H1 (cell line): ENCODE measurements at regions not wholly inside any gene's neighbourhood (a gene's known extent, or its start where the extent isn't known, plus 50 kb on each side); places are given as distances from the start of the nearest gene placed in this dataset.

Experiments
- CTCF ChIA-PET: fragments of 300-600 bp; sonication (Branson Sonifier 250); formaldehyde crosslinking; loops from one replicate; lab custom pipeline; 2021; ENCODE audit not compliant: partially characterized antibody; lab: Charles Lee
- POLR2A ChIA-PET: fragments of 300-600 bp; sonication (Branson Sonifier 250); formaldehyde crosslinking; loops from one replicate; lab custom pipeline; 2021; ENCODE audit warnings: inconsistent platforms; ENCODE audit not compliant: partially characterized antibody; lab: Charles Lee
- DNase-seq, 2 experiments: peaks; one replicate each; pipeline versions ENCODE4 v3.0.0 to v3.0.0-alpha.2; 2010 to 2022; ENCODE audit warnings: low spot score in 2 of 2, low read depth in 1 of 2, mixed read lengths in 1 of 2
- FAIRE-seq: peaks from 2 replicates; lab custom pipeline; 2011; peaks lifted over from hg19 to GRCh38; lab: Jason Lieb, UNC
- H2AFZ ChIP-seq: 2 replicates; pipeline ENCODE4 v1.8.1; 2012; ENCODE audit warnings: low read length, inconsistent platforms
- H2AK5ac ChIP-seq: 2 replicates; pipeline ENCODE4 v1.6.1; 2013; ENCODE audit warnings: low read depth, low read length
- H2BK120ac ChIP-seq: replicated peaks from 2 replicates; pipeline ENCODE3; 2013; ENCODE audit warnings: low read depth, low read length, inconsistent platforms
- H2BK12ac ChIP-seq: 2 replicates; pipeline ENCODE4 v1.6.1; 2013; ENCODE audit warnings: low read depth, low read length
- H2BK15ac ChIP-seq: 2 replicates; pipeline ENCODE4 v1.6.1; 2013; ENCODE audit warnings: low read length
- H2BK20ac ChIP-seq: 2 replicates; pipeline ENCODE4 v1.6.1; 2013; ENCODE audit warnings: low read length
- H2BK5ac ChIP-seq: 2 replicates; pipeline ENCODE4 v1.6.1; 2013; ENCODE audit warnings: low read depth, low read length
- H3K14ac ChIP-seq: 2 replicates; pipeline ENCODE4 v1.6.1; 2013; ENCODE audit warnings: inconsistent platforms; ENCODE audit not compliant: insufficient read length
- H3K18ac ChIP-seq: 2 replicates; pipeline ENCODE4 v1.6.1; 2013; ENCODE audit warnings: low read length; ENCODE audit errors: extremely low read depth
- H3K23ac ChIP-seq: 2 replicates; pipeline ENCODE4 v1.6.1; 2013; ENCODE audit warnings: inconsistent platforms; ENCODE audit not compliant: insufficient read length
- H3K23me2 ChIP-seq: 2 replicates; pipeline ENCODE4 v1.6.1; 2013; ENCODE audit warnings: low read depth, low read length
- H3K27ac ChIP-seq: 2 replicates; pipeline ENCODE4 v1.6.1; 2011; ENCODE audit warnings: low read depth, low read length, inconsistent platforms
- H3K27me3 ChIP-seq, 4 experiments: replicated peaks in 1 of 4; 1 replicate in 1 of 4; 2 replicates in 3 of 4; pipeline versions ENCODE4 v1.6.1 to v1.8.1; 2011 to 2013; ENCODE audit warnings: low read length in 3 of 4, mild to moderate bottlenecking in 3 of 4, inconsistent platforms in 2 of 4, mixed read lengths in 2 of 4, moderate library complexity in 1 of 4; ENCODE audit not compliant: control insufficient read depth in 3 of 4, insufficient read depth in 3 of 4; ENCODE audit errors: extremely low read depth in 1 of 4
- H3K36me3 ChIP-seq, 4 experiments: 2 replicates each; pipeline versions ENCODE4 v1.6.1 to v1.8.1; 2011 to 2013; ENCODE audit warnings: mild to moderate bottlenecking in 4 of 4, low read length in 3 of 4, moderate library complexity in 2 of 4, control low read depth in 1 of 4, inconsistent platforms in 1 of 4; ENCODE audit not compliant: insufficient read depth in 4 of 4, control insufficient read depth in 2 of 4
- H3K4ac ChIP-seq: replicated peaks from 2 replicates; pipeline ENCODE3; 2013; ENCODE audit warnings: low read length, low read depth, mixed read lengths, inconsistent platforms; ENCODE audit not compliant: insufficient read length
- H3K4me1 ChIP-seq, 4 experiments: replicated peaks in 1 of 4; 1 replicate in 1 of 4; 2 replicates in 3 of 4; pipeline versions ENCODE4 v1.6.1 to v1.8.1; 2011 to 2013; ENCODE audit warnings: low read length in 3 of 4, inconsistent platforms in 2 of 4, mixed read lengths in 1 of 4; ENCODE audit not compliant: insufficient read depth in 4 of 4, control insufficient read depth in 3 of 4
- H3K4me2 ChIP-seq, 2 experiments: 2 replicates each; pipeline versions ENCODE4 v1.6.1 to v1.8.1; 2011 to 2013; ENCODE audit warnings: low read depth in 2 of 2, low read length in 2 of 2, control low read depth in 1 of 2, inconsistent platforms in 1 of 2, mild to moderate bottlenecking in 1 of 2; ENCODE audit not compliant: insufficient read depth in 1 of 2
- H3K4me3 ChIP-seq, 4 experiments: fragments of 200-600, 300-600 bp in 1 of 4; sonication (generic), shearing (Covaris generic), sonication (Bioruptor Twin) in 1 of 4; 2 replicates each; pipeline versions ENCODE4 v1.5.1 to v1.8.1; 2011 to 2016; ENCODE audit warnings: low read length in 4 of 4, low read depth in 3 of 4, control low read depth in 2 of 4, inconsistent platforms in 2 of 4, mild to moderate bottlenecking in 2 of 4, mixed read lengths in 1 of 4, moderate library complexity in 1 of 4; ENCODE audit not compliant: insufficient read depth in 2 of 4; ENCODE audit errors: extremely low read depth in 1 of 4
- H3K56ac ChIP-seq: replicated peaks from 2 replicates; pipeline ENCODE3; 2013; ENCODE audit warnings: low read depth, mild to moderate bottlenecking, mixed read lengths, low read length, inconsistent platforms; ENCODE audit not compliant: insufficient read length
- H3K79me1 ChIP-seq: 2 replicates; pipeline ENCODE4 v1.6.1; 2013; ENCODE audit warnings: low read depth, low read length, control low read depth
- H3K79me2 ChIP-seq, 2 experiments: 2 replicates each; pipeline versions ENCODE4 v1.6.1 to v1.8.1; 2012 to 2013; ENCODE audit warnings: low read length in 2 of 2, mild to moderate bottlenecking in 2 of 2, inconsistent platforms in 1 of 2; ENCODE audit not compliant: insufficient read depth in 2 of 2, control insufficient read depth in 1 of 2
- H3K9ac ChIP-seq, 4 experiments: replicated peaks in 1 of 4; 1 replicate in 1 of 4; 2 replicates in 3 of 4; pipeline versions ENCODE4 v1.6.1 to v1.8.1; 2011 to 2013; ENCODE audit warnings: low read depth in 3 of 4, low read length in 3 of 4, control low read depth in 2 of 4, mild to moderate bottlenecking in 2 of 4, moderate library complexity in 2 of 4, inconsistent platforms in 1 of 4; ENCODE audit errors: extremely low read depth in 1 of 4
- H3K9me3 ChIP-seq, 2 experiments: 2 replicates each; pipeline versions ENCODE4 v1.6.1 to v1.8.1; 2012 to 2013; ENCODE audit warnings: mild to moderate bottlenecking in 2 of 2, moderate library complexity in 2 of 2, control low read depth in 1 of 2, inconsistent platforms in 1 of 2, low read depth in 1 of 2, low read length in 1 of 2, mixed read lengths in 1 of 2; ENCODE audit not compliant: insufficient read depth in 2 of 2
- H4K20me1 ChIP-seq, 2 experiments: replicated peaks in 1 of 2; 2 replicates each; pipeline versions ENCODE3 to v1.8.1; 2011 to 2013; ENCODE audit warnings: inconsistent platforms in 2 of 2, low read length in 2 of 2, mild to moderate bottlenecking in 1 of 2; ENCODE audit not compliant: insufficient read depth in 2 of 2, control insufficient read depth in 1 of 2
- H4K5ac ChIP-seq: 2 replicates; pipeline ENCODE4 v1.6.1; 2013; ENCODE audit warnings: low read length, low read depth, mixed read lengths, inconsistent platforms; ENCODE audit not compliant: insufficient read length
- H4K8ac ChIP-seq: 2 replicates; pipeline ENCODE4 v1.8.0; 2013; ENCODE audit warnings: mild to moderate bottlenecking, moderate library complexity, low read length, inconsistent platforms; ENCODE audit not compliant: insufficient read depth; ENCODE audit errors: extremely low read depth
- H4K91ac ChIP-seq: replicated peaks from 2 replicates; pipeline ENCODE3; 2013; ENCODE audit warnings: low read length, mixed read lengths, inconsistent platforms; ENCODE audit not compliant: insufficient read length
- BACH1 ChIP-seq: IDR thresholded peaks from 2 replicates; pipeline ENCODE4 v1.6.1; 2012; ENCODE audit warnings: low read length, improper control_type of control experiment
- CREB1 ChIP-seq: IDR thresholded peaks from 2 replicates; pipeline ENCODE4 v1.6.1; 2012; ENCODE audit warnings: inconsistent platforms
- CTCF ChIP-seq, 3 experiments: IDR thresholded peaks; 1 replicate in 2 of 3; 2 replicates in 1 of 3; pipeline versions ENCODE4 v1.5.1 to v1.6.1; 2011; ENCODE audit warnings: low read length in 3 of 3, mild to moderate bottlenecking in 3 of 3, inconsistent platforms in 2 of 3, low read depth in 1 of 3, moderate library complexity in 1 of 3; ENCODE audit not compliant: insufficient read depth in 1 of 3; ENCODE audit errors: control extremely low read depth in 1 of 3
- GTF2F1 ChIP-seq: IDR thresholded peaks from 2 replicates; pipeline ENCODE4 v1.6.1; 2012; ENCODE audit warnings: low read depth, low read length, improper control_type of control experiment, borderline replicate concordance
- KDM1A ChIP-seq: fragments of 200-600, 300-600 bp; sonication (generic); IDR thresholded peaks from 2 replicates; pipeline ENCODE4 v1.7.1; 2016; ENCODE audit warnings: mild to moderate bottlenecking, low read length, borderline replicate concordance
- MAFK ChIP-seq: IDR thresholded peaks from 2 replicates; pipeline ENCODE4 v1.6.1; 2012; ENCODE audit warnings: low read depth, mild to moderate bottlenecking, improper control_type of control experiment, low read length
- MAX ChIP-seq: IDR thresholded peaks from 2 replicates; pipeline ENCODE4 v1.6.1; 2012; ENCODE audit warnings: inconsistent platforms
- NANOG ChIP-seq: IDR thresholded peaks from 2 replicates; pipeline ENCODE4 v1.6.1; 2011; ENCODE audit warnings: low read length, low read depth, mild to moderate bottlenecking, inconsistent platforms; ENCODE audit not compliant: insufficient read depth, poor library complexity, severe bottlenecking
- PHF8 ChIP-seq: fragments of 200-600 bp; sonication (generic); conservative IDR thresholded peaks from 2 replicates; pipeline ENCODE4 v1.7.1; 2012; ENCODE audit warnings: low read depth, mild to moderate bottlenecking, inconsistent platforms, low read length, moderate library complexity
- SAP30 ChIP-seq: fragments of 300-600 bp; sonication (generic); IDR thresholded peaks from 2 replicates; pipeline ENCODE4 v1.7.1; 2012; ENCODE audit warnings: low read length, moderate library complexity, mild to moderate bottlenecking, inconsistent platforms; ENCODE audit not compliant: insufficient read depth, insufficient replicate concordance
- TEAD4 ChIP-seq: IDR thresholded peaks from 2 replicates; pipeline ENCODE4 v1.6.1; 2012; ENCODE audit warnings: low read depth, low read length, inconsistent platforms, mixed read lengths
- WGBS, 2 experiments: shearing (Covaris generic) in 1 of 2; methylation state at CpG; one replicate each; pipeline versions ENCODE4 v1.1.6 to v1.1.7; 2013 to 2015; ENCODE audit warnings: low lambda C conversion rate in 2 of 2, mixed read lengths in 2 of 2, inconsistent platforms in 1 of 2, low coverage in 1 of 2, missing lambda C conversion rate in 1 of 2; ENCODE audit not compliant: insufficient replicate concordance in 2 of 2, insufficient coverage in 1 of 2, insufficient read length in 1 of 2; ENCODE audit errors: extremely low coverage in 1 of 2, missing lambda C conversion rate in 1 of 2; 5-methylcytosine and 5-hydroxymethylcytosine counted together

GRCh38 chrX:39805825-39806224, 291.9 kb downstream of the BCOR start:
- H4K8ac ChIP-seq, result no peak overlapping the region
- H2BK5ac ChIP-seq, result no peak overlapping the region
- H3K9ac ChIP-seq, result no peak overlapping the region
- H3K56ac ChIP-seq, result no peak overlapping the region
- ChIA-PET POLR2A (interaction anchor here (1.1 kb wide), 1 partner anchor 9 kb away, joined by 4 read pairs; no protein-coding TSS in a partner anchor), CTCF (interaction anchor here (0.7 to 0.8 kb wide), 2 partner anchors 67 to 71 kb away, joined by 3 to 4 read pairs; no protein-coding TSS in a partner anchor)
- H3K23ac ChIP-seq, result no peak overlapping the region
- no peak overlapping the region for H3K4ac ChIP-seq
- peaks cover 0 to 10% (median 2%) of the 10 kb centered on the region in 4 experiments; a peak in 4 of 7 replicates for H3K4me1 ChIP-seq
- H3K4me2 ChIP-seq, result no peak overlapping the region
- no peaks in the 10 kb centered on the region for H4K20me1 ChIP-seq
- H2BK20ac ChIP-seq, result no peak overlapping the region
- H4K91ac ChIP-seq, result no peak overlapping the region
- H3K23me2 ChIP-seq, result no peaks in the 10 kb centered on the region
- H3K79me2 ChIP-seq, result no peaks in the 10 kb centered on the region
- H2AFZ ChIP-seq, result no peak overlapping the region
- no peak overlapping the region for H3K27ac ChIP-seq
- H3K79me1 ChIP-seq, result no peaks in the 10 kb centered on the region
- WGBS, 2 experiments, result 90% methylated on average over 5 of the region's 5 CpGs; no CpG with 5 or more reads in 1 of the 2 experiments
- no peaks in the 10 kb centered on the region for H3K9me3 ChIP-seq
- FAIRE-seq (no peak), DNase-seq (no peak)
- no peak overlapping the region for H2BK120ac ChIP-seq
- no peak overlapping the region for H4K5ac ChIP-seq
- H3K4me3 ChIP-seq, result no peak overlapping the region
- H3K27me3 ChIP-seq, result no peaks in the 10 kb centered on the region
- H2BK15ac ChIP-seq, result no peak overlapping the region
- no peak overlapping the region for H3K18ac ChIP-seq
- H2BK12ac ChIP-seq, result no peak overlapping the region
- no peak overlapping the region for H2AK5ac ChIP-seq
- no peaks in the 10 kb centered on the region for H3K36me3 ChIP-seq
- no peak overlapping the region for H3K14ac ChIP-seq
- no peak for TF ChIP-seq MAFK
- no peak for TF ChIP-seq MAX
- TF ChIP-seq CREB1, result no peak
- no peak for TF ChIP-seq SAP30
- TF ChIP-seq KDM1A, result no peak
- TF ChIP-seq TEAD4, result no peak
- no peak for TF ChIP-seq CTCF (IDR thresholded peaks at IDR 0.05; ENCODE audit: control extremely low read depth in 1 of 3, insufficient read depth in 1 of 3, low read depth in 1 of 3, low read length in 3 of 3)
- TF ChIP-seq GTF2F1, result no peak
- TF ChIP-seq BACH1, result no peak
- no peak for TF ChIP-seq NANOG
- no peak for TF ChIP-seq PHF8
